Fibroblast of lung (primary cell): ENCODE measurements at regions not wholly inside any gene's neighbourhood (a gene's known extent, or its start where the extent isn't known, plus 50 kb on each side); places are given as distances from the start of the nearest gene placed in this dataset.

Source experiments
- DNase-seq, 2 donors: peaks; one replicate each; pipeline versions ENCODE4 v3.0.0 to v3.0.0-alpha.2; 2010; ENCODE audit warnings: low read depth in 2 of 2
- H2AFZ ChIP-seq: 2 replicates; pipeline ENCODE4 v1.5.1; 2012; ENCODE audit warnings: low read length, control low read depth, inconsistent platforms
- H3K27ac ChIP-seq: 2 replicates; pipeline ENCODE4 v1.5.1; 2011; ENCODE audit warnings: low read length, control low read depth; ENCODE audit not compliant: insufficient read depth
- H3K27me3 ChIP-seq: 2 replicates; pipeline ENCODE4 v1.5.1; 2011; ENCODE audit warnings: mild to moderate bottlenecking, low read length; ENCODE audit not compliant: control insufficient read depth, insufficient read depth
- H3K36me3 ChIP-seq: 2 replicates; pipeline ENCODE4 v1.5.1; 2011; ENCODE audit warnings: low read length; ENCODE audit not compliant: control insufficient read depth, insufficient read depth
- H3K4me1 ChIP-seq: 2 replicates; pipeline ENCODE4 v1.5.1; 2011; ENCODE audit warnings: low read length; ENCODE audit not compliant: control insufficient read depth, insufficient read depth; ENCODE audit errors: extremely low read depth
- H3K4me2 ChIP-seq: 2 replicates; pipeline ENCODE4 v1.5.1; 2011; ENCODE audit warnings: low read length, control low read depth; ENCODE audit not compliant: insufficient read depth; ENCODE audit errors: extremely low read depth
- H3K4me3 ChIP-seq, 4 experiments: fragments of 200-600 bp in 1 of 4; sonication (generic) in 1 of 4; replicated peaks in 1 of 4; 2 replicates each; pipeline ENCODE4 v1.5.1; 2011 to 2016; ENCODE audit warnings: low read length in 4 of 4, low read depth in 3 of 4, mild to moderate bottlenecking in 3 of 4, control low read depth in 2 of 4, inconsistent platforms in 1 of 4, mixed read lengths in 1 of 4; ENCODE audit not compliant: insufficient read depth in 1 of 4; ENCODE audit errors: control extremely low read depth in 1 of 4
- H3K79me2 ChIP-seq: 2 replicates; pipeline ENCODE4 v1.5.1; 2012; ENCODE audit warnings: mild to moderate bottlenecking, low read length, inconsistent platforms; ENCODE audit not compliant: control insufficient read depth, insufficient read depth
- H3K9ac ChIP-seq: 2 replicates; pipeline ENCODE4 v1.5.1; 2011; ENCODE audit warnings: mild to moderate bottlenecking, low read length, control low read depth; ENCODE audit not compliant: insufficient read depth
- H3K9me3 ChIP-seq: 2 replicates; pipeline ENCODE4 v1.5.1; 2012; ENCODE audit warnings: low read depth, low read length; ENCODE audit not compliant: control insufficient read depth, insufficient read depth
- H4K20me1 ChIP-seq: 2 replicates; pipeline ENCODE4 v1.5.1; 2011; ENCODE audit warnings: low read length; ENCODE audit not compliant: control insufficient read depth, insufficient read depth; ENCODE audit errors: extremely low read depth
- EZH2 ChIP-seq: IDR thresholded peaks from 2 replicates; pipeline ENCODE4 v1.5.1; 2012; ENCODE audit warnings: low read length, control low read depth, mild to moderate bottlenecking; ENCODE audit errors: missing control alignments
- TF ChIP-seq, protein P1 (sequence below), 2 donors: IDR thresholded peaks in 1 of 2; conservative IDR thresholded peaks in 1 of 2; 1 replicate in 1 of 2; 2 replicates in 1 of 2; pipeline ENCODE4 v1.5.1; 2011 to 2012; ENCODE audit warnings: low read length in 2 of 2, control low read depth in 1 of 2, inconsistent platforms in 1 of 2, low read depth in 1 of 2, mild to moderate bottlenecking in 1 of 2

GRCh38 chr4:55291227-55291640, 54.8 kb upstream of the SRD5A3 start:
- H3K9me3 ChIP-seq, result no peaks in the 10 kb centered on the region
- H4K20me1 ChIP-seq, result no peaks in the 10 kb centered on the region
- H3K4me2 ChIP-seq, result no peak overlapping the region
- H3K36me3 ChIP-seq, result no peaks in the 10 kb centered on the region
- no peak overlapping the region for H3K4me3 ChIP-seq
- peak; percentile 14 to 39 for DNase-seq
- TF ChIP-seq EZH2, result no peak
- TF ChIP-seq, protein P1, sequence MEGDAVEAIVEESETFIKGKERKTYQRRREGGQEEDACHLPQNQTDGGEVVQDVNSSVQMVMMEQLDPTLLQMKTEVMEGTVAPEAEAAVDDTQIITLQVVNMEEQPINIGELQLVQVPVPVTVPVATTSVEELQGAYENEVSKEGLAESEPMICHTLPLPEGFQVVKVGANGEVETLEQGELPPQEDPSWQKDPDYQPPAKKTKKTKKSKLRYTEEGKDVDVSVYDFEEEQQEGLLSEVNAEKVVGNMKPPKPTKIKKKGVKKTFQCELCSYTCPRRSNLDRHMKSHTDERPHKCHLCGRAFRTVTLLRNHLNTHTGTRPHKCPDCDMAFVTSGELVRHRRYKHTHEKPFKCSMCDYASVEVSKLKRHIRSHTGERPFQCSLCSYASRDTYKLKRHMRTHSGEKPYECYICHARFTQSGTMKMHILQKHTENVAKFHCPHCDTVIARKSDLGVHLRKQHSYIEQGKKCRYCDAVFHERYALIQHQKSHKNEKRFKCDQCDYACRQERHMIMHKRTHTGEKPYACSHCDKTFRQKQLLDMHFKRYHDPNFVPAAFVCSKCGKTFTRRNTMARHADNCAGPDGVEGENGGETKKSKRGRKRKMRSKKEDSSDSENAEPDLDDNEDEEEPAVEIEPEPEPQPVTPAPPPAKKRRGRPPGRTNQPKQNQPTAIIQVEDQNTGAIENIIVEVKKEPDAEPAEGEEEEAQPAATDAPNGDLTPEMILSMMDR (conservative IDR thresholded peaks at IDR 0.05 in 1 of 2, IDR thresholded peaks at IDR 0.05 in 1 of 2; ENCODE audit: low read depth in 1 of 2, low read length in 2 of 2), result no peak
- H3K79me2 ChIP-seq, result no peaks in the 10 kb centered on the region
- no peaks in the 10 kb centered on the region for H3K4me1 ChIP-seq
- H3K27ac ChIP-seq, result no peak overlapping the region
- H2AFZ ChIP-seq, result no peak overlapping the region
- no peaks in the 10 kb centered on the region for H3K27me3 ChIP-seq
- no peak overlapping the region for H3K9ac ChIP-seq

DNA sequence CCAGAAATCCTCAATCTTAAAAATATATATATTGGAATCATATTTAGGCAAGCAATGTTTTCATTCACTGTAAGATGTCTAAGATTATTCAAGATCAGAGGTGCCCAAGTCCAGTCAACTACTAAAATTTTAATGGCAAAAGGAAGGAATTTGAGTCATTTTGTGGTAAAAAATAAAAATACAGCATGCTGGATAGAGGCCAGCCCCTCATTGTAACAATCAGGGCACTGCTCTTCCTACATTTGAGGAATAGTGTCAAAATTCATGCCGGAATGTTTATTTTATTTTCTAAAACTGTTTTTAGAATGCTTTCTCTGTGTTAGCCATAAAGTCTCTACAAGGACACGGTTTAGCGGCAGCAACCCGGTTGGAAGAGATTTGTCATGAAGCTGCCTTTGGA, 49.9 kb upstream of the SRD5A3 start:
- no peaks in the 10 kb centered on the region for H3K79me2 ChIP-seq
- H3K4me3 ChIP-seq, result no peak overlapping the region
- no peaks in the 10 kb centered on the region for H3K9me3 ChIP-seq
- DNase-seq, result no peak
- no peaks in the 10 kb centered on the region for H4K20me1 ChIP-seq
- no peaks in the 10 kb centered on the region for H3K27me3 ChIP-seq
- no peak overlapping the region for H3K4me2 ChIP-seq
- H3K27ac ChIP-seq, result no peak overlapping the region
- H2AFZ ChIP-seq, result no peak overlapping the region
- no peak overlapping the region for H3K9ac ChIP-seq
- TF ChIP-seq EZH2, result no peak
- TF ChIP-seq, protein P1 (conservative IDR thresholded peaks at IDR 0.05 in 1 of 2, IDR thresholded peaks at IDR 0.05 in 1 of 2; ENCODE audit: low read depth in 1 of 2, low read length in 2 of 2), result no peak
- H3K36me3 ChIP-seq, result no peaks in the 10 kb centered on the region
- H3K4me1 ChIP-seq, result no peaks in the 10 kb centered on the region
